ENCODE measurements at regions not wholly inside any gene's neighbourhood (a gene's known extent, or its start where the extent isn't known, plus 50 kb on each side); places are given as distances from the start of the nearest gene placed in this dataset.

DNA sequence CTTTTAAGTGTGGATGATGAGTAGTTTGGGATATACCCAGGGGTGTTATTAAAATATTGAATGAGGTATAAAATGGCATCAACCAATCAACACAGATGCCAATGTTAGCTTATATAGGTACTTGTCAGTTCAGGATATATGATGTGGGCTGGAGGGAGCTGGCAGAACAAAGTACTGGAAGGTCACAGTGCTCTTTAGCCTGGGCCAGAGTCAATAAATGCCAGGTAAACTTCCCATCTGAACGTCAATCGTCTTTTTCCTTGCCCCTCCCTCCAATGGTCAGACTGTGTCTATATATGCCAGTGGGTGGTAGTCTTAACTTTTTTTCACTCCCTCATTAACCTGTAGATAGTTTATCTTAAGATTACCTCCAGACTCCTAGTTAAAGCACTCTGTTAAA is 140.8 kb upstream of the RBMS1 start:
- no peak overlapping the region for H3K4me3 ChIP-seq (ENCODE audit: low read depth, low read length)
- in situ Hi-C loops (cut with HindIII; ENCODE audit: low sequenced_read_pairs) = no loop called here
- no peak for DNase-seq (ENCODE audit: low read depth)
- no peak for TF ChIP-seq CTCF (IDR thresholded peaks at IDR 0.05; ENCODE audit: low read depth, low read length, missing control alignments)

GRCh38 chr2:160635488-160635887 is 141.9 kb upstream of the RBMS1 start:
- in situ Hi-C loops (cut with HindIII; ENCODE audit: low sequenced_read_pairs) = no loop called here
- no peak for TF ChIP-seq CTCF (IDR thresholded peaks at IDR 0.05; ENCODE audit: low read depth, low read length, missing control alignments)
- no peak for DNase-seq (ENCODE audit: low read depth)
- H3K4me3 ChIP-seq (ENCODE audit: low read depth, low read length) = no peak overlapping the region

DNA sequence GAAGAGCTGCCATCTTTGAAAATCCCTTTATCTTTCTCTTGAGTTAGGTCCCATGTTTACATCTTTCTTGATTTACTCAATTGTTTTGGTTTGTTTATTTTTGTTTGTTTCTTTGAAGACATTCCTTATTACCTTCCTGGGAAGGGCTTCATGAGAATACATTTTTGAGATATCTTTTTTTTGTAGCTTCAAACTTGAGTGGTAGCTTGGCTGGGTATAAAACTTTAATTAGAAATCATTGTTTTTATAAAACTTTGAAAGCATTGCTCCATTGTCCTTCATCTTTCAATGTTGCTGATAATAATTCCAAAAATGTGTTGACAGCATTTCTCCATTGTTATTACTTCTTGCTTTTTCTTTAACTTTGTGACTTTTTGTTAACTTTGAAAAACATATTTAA is 145.9 kb upstream of the RBMS1 start:
- no peak overlapping the region for H3K4me3 ChIP-seq (ENCODE audit: low read depth, low read length)
- no peak for DNase-seq (ENCODE audit: low read depth)
- TF ChIP-seq CTCF (IDR thresholded peaks at IDR 0.05; ENCODE audit: low read depth, low read length, missing control alignments) = no peak
- in situ Hi-C loops (cut with HindIII; ENCODE audit: low sequenced_read_pairs) = no loop called here

- in situ Hi-C loops (cut with HindIII; ENCODE audit: low sequenced_read_pairs) = no loop called here
- H3K4me3 ChIP-seq (ENCODE audit: low read depth, low read length) = no peak overlapping the region
- no peak for TF ChIP-seq CTCF (IDR thresholded peaks at IDR 0.05; ENCODE audit: low read depth, low read length, missing control alignments)
- DNase-seq (ENCODE audit: low read depth) = no peak
Observed at GRCh38 chr2:160646684-160647444, 153.3 kb upstream of the RBMS1 start.

DNA sequence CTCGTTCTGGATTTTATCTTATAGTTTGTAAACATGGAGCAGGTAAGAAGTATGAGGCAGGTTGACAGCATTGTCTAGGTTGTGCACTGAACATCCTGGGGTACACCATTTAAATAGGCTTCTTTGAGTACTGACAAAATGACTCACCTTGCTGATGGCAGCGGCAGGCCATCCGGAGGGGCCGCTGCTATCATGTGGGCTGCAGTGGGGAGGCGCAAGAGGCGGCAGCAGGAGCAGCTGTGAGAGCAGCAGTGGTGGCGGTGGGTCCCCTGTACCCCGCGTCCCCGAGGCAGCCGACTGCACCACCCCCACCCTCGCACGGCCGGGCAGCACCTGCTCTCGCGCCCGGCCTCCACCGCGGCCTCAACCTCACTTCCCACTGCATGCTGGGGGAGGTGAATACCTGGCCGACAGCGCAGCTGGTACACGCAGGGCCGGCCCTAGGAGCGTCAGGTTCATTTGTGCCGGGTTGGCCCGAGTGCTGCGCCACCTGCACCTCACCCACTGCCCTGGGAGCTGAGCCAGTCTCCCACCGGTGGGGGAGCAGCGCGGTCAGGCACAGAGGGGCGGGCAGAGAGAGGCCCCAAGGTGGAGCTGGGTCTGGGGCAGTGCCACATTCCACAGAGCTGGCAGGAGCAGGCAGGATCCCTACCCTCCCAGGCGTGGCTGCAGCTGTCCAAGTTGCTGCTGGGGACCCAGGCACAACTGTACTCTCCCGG is 154.5 kb upstream of the RBMS1 start:
- in situ Hi-C loops (cut with HindIII; ENCODE audit: low sequenced_read_pairs) = no loop called here
- TF ChIP-seq CTCF (IDR thresholded peaks at IDR 0.05; ENCODE audit: low read depth, low read length, missing control alignments) = no peak
- H3K4me3 ChIP-seq (ENCODE audit: low read depth, low read length) = no peak overlapping the region
- DNase-seq (ENCODE audit: low read depth) = no peak

- no peak for DNase-seq (ENCODE audit: low read depth)
- in situ Hi-C loops (cut with HindIII; ENCODE audit: low sequenced_read_pairs) = no loop called here
- no peak for TF ChIP-seq CTCF (IDR thresholded peaks at IDR 0.05; ENCODE audit: low read depth, low read length, missing control alignments)
- no peak overlapping the region for H3K4me3 ChIP-seq (ENCODE audit: low read depth, low read length)
Observed at GRCh38 chr2:160649698-160650097, 156.1 kb upstream of the RBMS1 start.

All from astrocyte of the cerebellum (primary cell).